UCSD-AML1 (cell line): ENCODE measurements at regions not wholly inside any gene's neighbourhood (a gene's known extent, or its start where the extent isn't known, plus 50 kb on each side); places are given as distances from the start of the nearest gene placed in this dataset.

Source experiments
- DNase-seq: peaks from one replicate; lab custom pipeline; 2025; ENCODE audit not compliant: unreplicated experiment; lab: John Stamatoyannopoulos, UW

DNA sequence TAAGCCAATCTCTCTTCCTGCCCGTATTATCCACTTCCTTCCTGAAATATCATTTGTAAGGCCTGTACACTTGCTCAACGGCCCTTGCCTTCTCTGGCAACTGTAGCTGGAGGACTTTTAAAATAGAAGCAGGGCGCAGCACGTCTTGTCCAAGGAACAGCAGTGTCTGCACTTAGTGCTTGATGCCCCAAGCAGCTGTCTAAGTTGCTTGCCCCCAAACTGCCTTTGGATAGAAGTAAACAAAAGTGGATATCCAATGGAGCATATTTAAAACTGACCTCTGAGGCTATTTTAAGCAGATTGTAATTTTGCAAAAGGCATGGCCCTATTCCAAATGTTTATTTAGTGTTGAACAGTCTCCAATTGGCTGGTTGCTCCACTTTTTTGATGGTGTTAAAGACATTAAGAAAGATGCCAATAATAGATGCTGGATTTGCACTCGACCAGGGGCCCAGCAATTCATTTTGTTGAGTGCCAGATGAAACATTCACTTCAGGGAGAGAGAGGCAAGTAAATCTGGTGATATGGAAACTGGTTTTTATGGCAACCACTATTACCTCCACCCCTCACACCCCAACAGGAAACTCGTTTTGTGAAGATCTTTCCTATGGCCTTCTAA, 526.8 kb upstream of the TBL1XR1 start:
- peak; percentile 57 for DNase-seq

DNA sequence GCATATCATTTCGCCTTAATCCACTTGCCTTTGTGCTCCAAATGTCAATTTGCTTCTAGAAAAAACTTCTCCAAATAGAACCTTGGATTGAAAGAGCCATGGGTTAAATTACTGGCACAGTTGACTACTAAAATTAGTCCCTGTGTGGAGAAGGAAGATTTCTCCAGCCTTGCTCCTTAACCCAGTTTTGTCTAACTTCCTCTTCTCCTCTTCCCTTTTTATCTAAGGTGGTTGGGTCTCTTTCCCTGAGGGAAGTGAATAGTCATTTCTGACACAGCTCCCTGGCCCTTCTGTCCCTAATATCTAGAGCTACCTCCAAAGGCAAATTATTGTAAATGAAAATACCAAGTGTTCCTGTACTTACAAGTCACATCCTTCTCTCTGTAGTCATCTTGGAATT, 527.9 kb upstream of the TBL1XR1 start:
- DNase-seq: no peak

DNA sequence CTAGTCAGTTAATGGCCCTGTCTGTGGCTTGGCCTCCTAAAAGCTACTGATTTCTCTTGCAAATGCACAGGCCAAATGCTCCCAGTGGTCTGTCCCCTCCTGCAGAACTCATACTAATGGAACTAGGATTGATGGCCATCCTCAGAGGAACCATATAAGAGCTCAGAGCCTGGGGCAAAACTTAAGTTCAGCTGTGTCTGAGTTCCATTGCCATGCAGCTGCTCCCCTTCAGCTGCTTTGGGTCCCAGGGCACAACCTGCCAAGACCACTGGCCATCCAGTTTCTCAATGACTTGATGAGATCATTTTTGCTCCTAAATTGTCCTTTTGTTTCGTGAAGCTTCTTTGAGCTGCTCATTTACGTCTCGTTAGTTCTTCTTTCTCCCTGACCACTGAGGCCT, 529.5 kb upstream of the TBL1XR1 start:
- no peak for DNase-seq

DNA sequence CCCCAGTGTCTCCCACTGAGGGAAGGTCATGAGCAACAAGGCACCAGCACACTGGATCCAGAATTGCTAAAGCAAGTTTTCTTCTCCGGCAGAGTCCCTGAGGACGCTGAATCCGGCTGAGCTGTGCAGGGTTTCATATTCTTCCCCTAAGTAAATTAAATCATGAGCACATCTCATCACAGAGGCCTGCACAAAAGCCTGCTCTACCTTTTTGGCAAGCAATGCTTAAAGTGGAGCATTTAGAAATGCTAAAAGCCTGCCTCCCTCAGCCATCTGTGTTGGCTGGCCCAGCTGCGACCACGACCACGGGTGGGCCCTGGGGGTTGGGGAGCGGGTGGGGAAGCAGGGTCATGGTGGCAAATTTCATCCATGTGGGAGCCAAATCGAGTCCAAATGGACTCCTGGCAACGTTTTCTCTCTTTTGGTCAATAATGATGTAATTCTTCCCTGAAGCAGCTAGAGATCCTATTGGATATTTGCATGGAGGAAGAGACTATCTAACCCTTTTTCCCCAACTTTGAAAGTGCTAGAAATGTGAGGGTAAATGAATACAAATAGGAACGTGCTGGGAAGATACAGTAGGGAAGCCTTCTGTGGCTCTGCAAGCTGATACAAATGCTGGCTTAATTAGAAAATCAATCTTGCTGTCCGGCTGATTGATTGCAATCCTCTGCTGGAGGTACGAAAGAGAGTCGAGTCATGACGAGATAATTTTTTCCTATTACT, 532.8 kb upstream of the TBL1XR1 start:
- no peak for DNase-seq

DNA sequence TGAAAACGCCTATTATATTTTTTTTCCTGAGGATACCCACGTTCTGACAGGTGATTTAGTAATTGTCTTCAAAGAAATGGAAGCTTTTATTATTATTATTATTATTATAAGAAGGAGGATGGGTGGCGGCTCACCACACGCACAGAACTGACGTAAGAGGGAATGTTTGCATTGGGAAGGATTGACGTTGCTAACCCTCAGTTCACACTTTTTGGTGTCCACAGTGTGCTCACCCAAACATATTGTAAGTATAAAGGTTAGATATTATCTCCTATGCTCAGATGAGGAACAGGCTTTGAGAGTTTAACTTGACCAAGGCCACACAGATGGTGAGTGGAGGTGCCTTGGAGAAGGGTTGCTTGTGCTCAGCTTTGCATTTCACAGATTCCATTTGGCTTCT, 533.5 kb upstream of the TBL1XR1 start:
- no peak for DNase-seq

DNA sequence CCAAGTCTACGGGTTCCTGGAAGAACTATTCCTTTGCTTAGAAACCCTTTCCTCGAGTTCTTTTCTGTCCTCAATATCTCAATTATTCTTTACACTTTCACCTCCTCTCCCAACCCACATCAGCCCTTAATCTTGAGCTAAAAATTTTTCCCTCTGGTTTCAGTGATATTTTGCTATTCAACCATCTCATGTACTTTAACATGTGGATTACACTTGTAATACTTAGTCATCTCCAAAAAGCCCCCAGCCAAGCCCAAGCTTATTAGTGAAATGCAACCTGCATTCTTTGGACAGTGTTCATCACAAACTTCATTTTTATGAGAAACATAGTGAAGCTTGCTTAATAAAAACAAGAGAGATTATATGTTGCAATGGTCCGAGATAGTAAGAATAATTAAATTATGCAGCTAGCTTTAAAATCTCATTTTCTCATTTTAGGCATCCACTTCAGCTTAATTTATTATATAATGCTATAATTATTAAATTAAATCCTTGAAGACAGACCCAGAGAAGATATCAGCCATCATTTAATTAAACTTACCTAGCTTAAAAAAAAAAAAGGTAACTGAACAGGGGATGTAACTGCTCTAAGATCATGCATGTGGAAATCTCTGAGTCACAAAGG, 534.5 kb upstream of the TBL1XR1 start:
- no peak for DNase-seq

DNA sequence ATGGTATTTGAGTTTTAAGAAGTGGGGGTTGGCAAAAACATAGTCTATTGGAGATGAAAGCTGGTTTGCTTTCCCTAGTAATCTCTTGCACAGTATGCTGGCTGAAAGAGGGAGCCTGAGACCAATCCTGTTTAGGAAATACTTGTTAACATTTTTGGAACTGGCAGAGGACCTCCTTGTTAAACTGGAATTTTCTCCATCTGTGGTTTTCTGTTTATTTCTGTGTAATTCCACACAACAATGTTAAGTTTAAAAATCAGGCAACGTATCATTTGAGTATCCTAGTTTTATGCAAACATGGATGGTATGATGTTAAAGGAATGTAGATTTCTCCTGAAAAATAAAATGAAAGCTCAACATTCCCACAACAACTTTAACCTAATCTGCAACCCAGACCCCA, 536.0 kb upstream of the TBL1XR1 start:
- no peak for DNase-seq

DNA sequence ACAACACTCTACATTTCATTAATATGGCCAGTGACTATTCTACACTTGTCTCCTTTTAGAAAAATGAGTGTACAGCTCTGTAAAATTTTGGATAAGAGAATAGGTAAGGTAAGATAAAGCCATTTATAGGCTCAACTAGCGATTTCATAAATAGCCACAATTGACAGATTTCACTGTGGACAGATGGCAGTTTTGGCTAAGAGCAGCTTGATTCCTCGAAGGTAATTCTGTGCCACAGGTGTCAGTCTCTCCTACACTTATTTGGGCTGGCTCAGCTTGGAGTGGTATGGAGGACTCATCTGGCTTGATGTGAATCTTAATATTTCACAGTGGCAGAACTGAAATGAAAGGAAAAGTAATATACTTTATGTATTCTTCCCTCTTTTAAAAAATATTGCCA, 536.7 kb upstream of the TBL1XR1 start:
- no peak for DNase-seq

DNA sequence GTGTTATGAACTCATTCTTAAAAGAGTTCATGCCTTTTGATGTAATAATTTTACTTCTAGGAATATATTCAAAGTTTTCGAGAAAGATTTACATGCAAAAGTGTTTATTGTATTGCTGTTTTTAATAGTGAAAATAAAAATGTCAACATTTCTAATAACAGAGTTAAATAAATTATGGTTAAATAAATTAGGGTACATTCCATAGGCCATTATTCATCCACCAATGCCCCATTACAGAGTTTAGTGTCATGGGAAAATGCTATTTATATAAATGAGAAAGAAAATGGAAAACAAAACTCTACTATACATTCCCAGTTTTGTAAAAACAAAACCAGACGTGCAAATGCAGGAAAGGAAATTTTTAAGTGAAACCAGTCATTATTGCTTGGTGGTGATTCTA, 538.1 kb upstream of the TBL1XR1 start:
- no peak for DNase-seq

DNA sequence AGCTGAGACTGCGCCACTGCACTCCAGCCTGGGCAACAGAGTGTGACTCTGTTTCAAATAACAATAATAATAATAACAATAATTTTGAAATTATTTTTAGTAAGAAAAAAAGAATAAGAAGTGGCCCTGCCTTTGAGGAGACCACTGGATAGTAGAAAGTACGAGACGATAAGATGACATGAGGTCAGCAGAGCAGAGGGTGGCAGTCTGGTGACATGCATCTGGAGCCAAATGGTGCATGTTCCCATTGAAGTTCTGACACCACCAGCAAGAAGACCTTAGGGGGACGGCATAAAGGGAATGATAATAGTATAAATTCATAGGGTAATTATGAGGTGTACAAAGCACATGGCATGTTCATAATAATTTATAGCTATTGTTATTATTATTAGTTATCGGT, 542.2 kb upstream of the TBL1XR1 start:
- DNase-seq: no peak

DNA sequence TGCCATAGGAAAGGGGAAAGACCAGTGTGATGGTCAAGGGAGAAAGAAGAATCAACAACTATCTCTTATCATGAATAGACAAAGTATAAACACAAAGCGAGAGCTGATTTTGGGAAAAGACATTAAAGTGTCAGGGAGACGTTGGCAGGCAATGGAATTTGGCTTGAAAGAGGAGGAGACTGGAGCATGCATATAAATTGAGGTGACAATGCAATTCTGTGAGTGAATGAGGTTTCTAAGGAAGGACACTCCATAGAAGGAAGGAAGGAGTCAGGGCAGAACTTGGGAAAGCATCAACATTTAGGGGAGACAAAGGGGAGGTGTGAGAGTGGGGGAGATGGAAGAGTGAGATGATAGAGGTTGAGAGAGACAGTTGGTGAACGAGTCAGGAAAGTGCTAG, 543.0 kb upstream of the TBL1XR1 start:
- DNase-seq: no peak

DNA sequence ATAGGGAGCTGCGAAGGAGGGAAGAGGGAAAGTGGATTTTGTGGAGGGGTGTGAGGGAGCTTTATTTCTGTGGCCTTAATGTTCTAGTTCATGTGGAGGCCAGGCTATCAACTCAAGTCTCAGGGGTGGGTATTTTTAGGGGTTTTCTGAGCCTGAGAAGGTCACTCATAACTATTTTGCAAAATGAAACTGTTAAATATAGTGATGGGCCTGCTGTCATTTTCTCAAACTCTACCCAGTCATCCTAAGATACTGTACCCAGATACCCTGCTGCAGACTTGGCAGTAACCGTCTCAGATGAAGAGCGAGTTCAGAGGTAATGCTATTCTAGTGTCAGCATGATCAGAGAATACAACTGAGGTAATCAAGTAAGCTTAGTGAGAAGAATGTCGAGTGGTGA, 545.0 kb upstream of the TBL1XR1 start:
- no peak for DNase-seq

DNA sequence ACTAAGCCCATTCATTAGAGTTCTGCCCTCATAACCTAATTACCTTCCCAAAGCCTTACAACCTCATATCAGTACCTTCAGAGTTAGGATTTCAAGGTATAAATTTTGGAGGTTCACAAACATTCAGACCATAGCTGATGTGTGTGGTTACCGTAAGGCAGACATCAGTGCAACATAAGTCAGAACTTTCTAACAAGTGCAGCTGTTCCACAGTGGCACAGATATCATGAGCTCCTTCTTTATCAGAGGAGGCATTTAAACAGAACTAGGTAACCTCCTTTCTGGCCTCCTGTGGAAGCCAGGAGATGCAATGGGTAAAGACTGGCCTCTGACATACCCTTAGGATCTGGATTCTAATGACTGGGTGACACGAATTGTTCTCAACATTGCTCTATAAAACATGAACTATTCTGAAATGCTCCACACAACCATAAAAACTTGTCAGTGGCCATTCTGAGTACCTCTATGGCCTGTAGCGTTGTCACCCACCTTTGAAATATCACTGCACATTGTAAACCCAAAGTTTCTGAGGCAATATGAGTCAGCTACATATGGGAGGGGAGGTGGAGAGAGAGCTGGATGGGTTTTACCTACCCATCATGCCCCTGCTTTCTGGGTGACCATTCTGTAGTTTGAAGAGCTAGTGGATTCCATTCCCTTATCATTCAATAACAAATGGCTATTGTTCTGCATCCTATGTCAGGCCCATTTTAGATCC, 546.0 kb upstream of the TBL1XR1 start:
- DNase-seq: no peak

DNA sequence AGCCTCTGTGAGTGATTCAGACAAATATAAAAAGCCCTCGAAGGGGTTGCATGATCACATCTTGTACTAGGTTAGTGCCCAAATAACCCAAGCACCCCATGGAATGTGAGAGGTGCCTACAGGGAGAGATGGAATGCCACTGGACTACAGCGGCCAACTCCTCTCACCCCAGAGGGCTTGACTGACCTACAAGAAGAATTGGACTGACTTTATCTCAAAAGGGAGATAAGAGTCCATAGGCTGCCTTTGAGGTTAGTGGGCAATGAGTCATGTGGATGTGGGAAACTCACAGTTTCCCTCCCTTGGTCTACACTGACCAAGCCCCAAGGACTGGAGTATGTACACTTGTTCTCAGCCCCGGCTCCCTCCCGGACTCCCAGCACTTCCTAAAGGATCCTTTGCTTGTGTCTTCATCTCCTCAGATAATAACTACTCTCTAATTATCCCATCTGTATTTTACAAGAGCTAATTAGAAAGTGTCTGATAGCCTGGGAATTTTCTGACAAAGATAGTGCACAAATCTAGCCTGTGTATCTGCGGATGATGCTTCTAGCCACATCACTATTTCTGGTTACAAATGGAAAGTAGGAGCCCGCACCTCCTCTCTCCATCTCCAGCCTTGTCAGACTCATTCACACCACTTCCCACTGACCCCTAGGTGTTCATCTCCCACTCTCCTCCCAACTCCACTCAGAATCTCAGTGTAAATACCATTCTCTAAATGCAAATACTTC, 547.8 kb upstream of the TBL1XR1 start:
- peak; percentile 26 for DNase-seq

DNA sequence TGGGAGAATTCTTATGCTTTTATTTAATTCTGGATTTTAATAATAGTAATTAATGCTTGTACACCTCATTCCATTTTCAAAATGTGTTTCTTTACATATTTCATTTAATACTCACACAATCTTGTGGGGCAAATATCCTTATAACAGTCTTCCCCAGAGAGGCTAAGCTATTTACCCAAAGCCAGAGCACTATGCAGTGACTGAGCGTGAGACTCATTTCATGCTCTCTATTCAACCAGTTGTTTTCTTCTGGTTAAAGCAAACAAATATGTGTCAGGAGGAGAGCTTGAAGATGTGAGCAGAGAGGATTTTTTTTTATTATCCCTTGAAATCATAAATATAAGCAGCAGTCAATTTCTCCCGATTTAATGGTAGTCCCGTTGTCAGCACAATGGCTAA, 548.3 kb upstream of the TBL1XR1 start:
- DNase-seq: no peak

DNA sequence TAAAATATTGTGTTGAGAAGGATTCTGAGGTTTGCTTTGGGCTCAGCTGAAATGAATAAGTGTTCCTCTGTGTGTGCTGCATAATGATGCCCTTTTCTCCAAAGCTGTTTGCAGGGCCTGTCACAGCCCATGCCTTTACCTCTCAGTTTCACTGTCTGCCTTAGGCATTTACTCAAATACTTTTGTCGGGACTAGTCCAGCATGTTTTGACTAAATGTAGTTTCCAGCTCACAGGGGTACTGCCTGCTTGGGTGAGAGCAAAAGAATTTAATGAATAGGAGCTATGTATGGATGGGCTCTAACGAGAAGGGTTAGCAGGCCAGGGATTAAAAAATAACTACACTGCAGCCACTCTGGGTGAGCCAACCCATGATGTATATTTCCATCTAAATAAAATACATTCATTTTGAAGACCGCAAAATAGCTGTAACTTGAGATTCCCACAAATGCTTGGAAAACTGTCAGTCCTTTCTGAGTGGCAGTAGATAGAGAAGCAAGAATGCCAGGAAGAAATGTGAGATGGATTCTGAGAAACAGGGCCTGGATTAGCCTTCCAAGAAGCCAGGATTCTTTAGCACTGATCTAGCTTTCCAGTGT, 549.2 kb upstream of the TBL1XR1 start:
- DNase-seq: no peak

DNA sequence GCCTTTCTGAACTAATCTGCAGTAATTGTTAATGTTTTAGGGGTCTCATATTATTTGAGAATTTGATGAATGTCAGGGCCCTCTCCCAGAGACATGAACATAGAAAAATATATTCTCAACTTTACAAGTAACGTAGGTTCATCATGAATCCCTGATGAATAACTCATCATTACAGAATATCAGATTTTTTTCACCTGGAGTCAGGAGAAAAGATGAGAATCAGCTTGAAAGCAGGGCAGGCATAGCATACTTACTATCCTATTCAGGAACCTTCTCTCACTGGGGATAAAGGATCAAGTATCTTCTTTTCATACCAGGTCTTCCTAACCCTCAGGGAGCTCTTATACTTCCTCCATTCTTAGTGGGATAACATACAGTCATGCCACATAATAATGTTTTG, 552.6 kb upstream of the TBL1XR1 start:
- DNase-seq: no peak

DNA sequence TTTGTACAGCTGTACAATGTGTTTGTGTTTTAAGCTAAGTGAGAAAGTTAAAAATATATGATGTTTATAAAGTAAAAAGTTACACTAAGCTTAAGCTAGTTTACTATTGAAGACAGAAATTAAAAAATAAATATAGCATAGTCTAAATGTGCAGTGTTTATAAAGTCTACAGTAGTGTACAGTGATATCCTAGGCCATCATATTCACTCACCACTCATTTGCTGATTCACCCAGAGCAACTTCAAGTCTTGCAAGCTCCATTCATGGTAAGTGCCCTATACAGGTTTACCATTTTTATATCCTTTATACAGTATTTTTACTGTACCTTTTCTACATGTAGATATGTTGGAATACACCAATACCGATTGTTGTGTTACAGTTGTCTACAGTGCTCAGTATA, 553.2 kb upstream of the TBL1XR1 start:
- no peak for DNase-seq

DNA sequence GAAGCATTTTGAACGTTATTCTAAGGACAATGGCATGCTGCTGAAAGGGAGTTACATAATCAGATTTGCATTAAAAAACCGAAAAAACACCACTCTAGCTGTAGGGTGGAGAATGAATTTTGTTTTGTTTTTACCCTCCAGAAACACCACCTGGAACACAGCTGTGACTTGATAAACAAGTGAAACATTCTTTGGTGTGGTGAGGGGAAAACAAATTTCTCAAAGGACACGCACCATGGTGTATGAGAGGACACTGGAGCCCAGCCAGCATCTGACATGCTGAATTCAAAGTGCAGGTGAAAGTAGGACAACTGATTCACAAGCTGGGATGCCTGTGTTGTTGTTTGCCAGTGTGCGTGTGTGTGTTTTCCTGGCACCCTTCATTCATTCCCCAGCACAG, 554.5 kb upstream of the TBL1XR1 start:
- no peak for DNase-seq

DNA sequence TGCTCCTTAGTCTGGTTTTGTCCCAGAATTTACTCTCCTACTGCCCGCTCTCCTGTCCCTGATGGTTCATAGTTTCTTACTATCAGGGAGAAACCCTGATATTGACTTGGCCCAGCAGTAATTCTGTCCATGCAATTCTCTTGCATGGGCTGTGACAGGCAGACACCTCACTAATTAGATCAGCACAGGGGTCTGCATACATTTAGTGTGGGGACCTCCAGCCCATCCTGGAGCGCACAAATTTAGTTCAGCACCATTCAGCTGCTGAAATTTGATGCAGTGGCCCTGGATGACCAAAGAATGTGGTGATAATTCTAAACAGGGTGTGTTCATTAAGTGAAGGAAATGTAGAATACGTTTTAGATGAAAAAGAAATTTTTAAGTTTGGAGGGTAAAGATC, 555.5 kb upstream of the TBL1XR1 start:
- no peak for DNase-seq
